Thyroid gland (tissue), 4 donors: ENCODE measurements at regions not wholly inside any gene's neighbourhood (a gene's known extent, or its start where the extent isn't known, plus 50 kb on each side); places are given as distances from the start of the nearest gene placed in this dataset.
A peak's percentile ranks its signal among the peaks of the same experiment; 100 is the strongest.

ENCODE experiments used
- DNase-seq, 2 donors: peaks; one replicate each; pipeline ENCODE4 v3.0.0-alpha.2; 2019
- H3K27ac ChIP-seq, 3 donors: fragments of 200-600 bp; sonication (generic); 1 replicate in 2 of 3; 2 replicates in 1 of 3; pipeline ENCODE4 v1.5.1; 2016 to 2019; ENCODE audit warnings: mild to moderate bottlenecking in 1 of 3, moderate library complexity in 1 of 3
- H3K27me3 ChIP-seq: fragments of 200-600 bp; sonication (generic); one replicate; pipeline ENCODE4 v1.5.1; 2019
- H3K36me3 ChIP-seq, 2 donors: fragments of 200-600 bp; sonication (generic); one replicate each; pipeline ENCODE4 v1.5.1; 2016 to 2019
- H3K4me1 ChIP-seq, 2 donors: fragments of 200-600 bp; sonication (generic); one replicate each; pipeline ENCODE4 v1.5.1; 2017 to 2019
- H3K4me3 ChIP-seq, 3 donors: fragments of 200-600 bp; sonication (generic); replicated peaks in 1 of 3; 1 replicate in 2 of 3; 2 replicates in 1 of 3; pipeline ENCODE4 v1.5.1; 2016; ENCODE audit warnings: mild to moderate bottlenecking in 1 of 3
- H3K9me3 ChIP-seq: fragments of 200-600 bp; sonication (generic); one replicate; pipeline ENCODE4 v1.5.1; 2017
- CTCF ChIP-seq, 6 experiments: fragments of 200-600 bp in 3 of 6; fragments of 450-650 bp in 3 of 6; sonication (generic) in 3 of 6; IDR thresholded peaks; one replicate each; pipeline ENCODE4 v1.5.1; 2016 to 2019; ENCODE audit warnings: antibody characterized with exemption in 6 of 6, mild to moderate bottlenecking in 2 of 6, inconsistent platforms in 1 of 6, moderate library complexity in 1 of 6
- POLR2A ChIP-seq, 2 donors: fragments of 450-650 bp; IDR thresholded peaks; one replicate each; pipeline ENCODE4 v1.6.1; 2017; ENCODE audit warnings: antibody characterized with exemption in 2 of 2, mild to moderate bottlenecking in 2 of 2, moderate library complexity in 1 of 2
- WGBS, 2 donors: methylation state at CpG; one replicate each; pipeline ENCODE4 v1.1.5; 2017; 5-methylcytosine and 5-hydroxymethylcytosine counted together
- intact Hi-C: fragments of 100-400 bp; cut with DNase I; formaldehyde crosslinking; loops from one replicate; pipeline ENCODE4 v1.15.1; 2023

GRCh38 chr7:106552645-106553445 lies 108.1 kb downstream of the CCDC71L start:
- Histone ChIP-seq H3K4me1 (no peaks in the 10 kb centered on the region), H3K27me3 (no peaks in the 10 kb centered on the region), H3K36me3 (no peaks in the 10 kb centered on the region), H3K27ac (no peak overlapping the region), H3K9me3 (no peaks in the 10 kb centered on the region), H3K4me3 (no peak overlapping the region)
- intact Hi-C loops: no loop called here
- no peak for DNase-seq
- WGBS, 2 donors: 81 to 92% methylated on average over 5 of the region's 5 CpGs
- TF ChIP-seq CTCF (IDR thresholded peaks at IDR 0.05) (no peak), POLR2A (IDR thresholded peaks at IDR 0.05) (no peak)

GRCh38 chr7:106551936-106552335 lies 109.0 kb downstream of the CCDC71L start:
- no peak overlapping the region for H3K4me3 ChIP-seq
- no peaks in the 10 kb centered on the region for H3K9me3 ChIP-seq
- H3K27me3 ChIP-seq: no peaks in the 10 kb centered on the region
- WGBS, 2 donors: 92 to 100% methylated on average over 1 of the region's 1 CpG
- TF ChIP-seq POLR2A (IDR thresholded peaks at IDR 0.05): no peak
- TF ChIP-seq CTCF (IDR thresholded peaks at IDR 0.05): no peak
- no peak overlapping the region for H3K27ac ChIP-seq
- no peaks in the 10 kb centered on the region for H3K4me1 ChIP-seq
- H3K36me3 ChIP-seq: no peaks in the 10 kb centered on the region
- intact Hi-C loops: no loop called here
- DNase-seq: no peak

- DNase-seq: no peak
- intact Hi-C loops: no loop called here
- Histone ChIP-seq H3K27ac (no peak overlapping the region), H3K4me1 (peaks cover 0 to under 1% of the 10 kb centered on the region in 2 donors), H3K27me3 (no peaks in the 10 kb centered on the region), H3K4me3 (no peak overlapping the region), H3K9me3 (no peaks in the 10 kb centered on the region), H3K36me3 (no peaks in the 10 kb centered on the region)
- TF ChIP-seq CTCF (IDR thresholded peaks at IDR 0.05): no peak
- no peak for TF ChIP-seq POLR2A (IDR thresholded peaks at IDR 0.05)
These were observed 112.5 kb downstream of the CCDC71L start for GRCh38 chr7:106548491-106548890.

- no peak overlapping the region for H3K27ac ChIP-seq
- no peak overlapping the region for H3K4me3 ChIP-seq
- TF ChIP-seq POLR2A (IDR thresholded peaks at IDR 0.05): no peak
- TF ChIP-seq CTCF (IDR thresholded peaks at IDR 0.05): no peak
- DNase-seq: no peak
- H3K27me3 ChIP-seq: no peaks in the 10 kb centered on the region
- no peaks in the 10 kb centered on the region for H3K36me3 ChIP-seq
- intact Hi-C loops: no loop called here
- WGBS, 2 donors: 82 to 89% methylated on average over 3 of the region's 3 CpGs
- peaks cover 8 to 15% of the 10 kb centered on the region in 2 donors for H3K4me1 ChIP-seq
- no peaks in the 10 kb centered on the region for H3K9me3 ChIP-seq
These were observed 115.7 kb downstream of the CCDC71L start for GRCh38 chr7:106545275-106545674.

DNA sequence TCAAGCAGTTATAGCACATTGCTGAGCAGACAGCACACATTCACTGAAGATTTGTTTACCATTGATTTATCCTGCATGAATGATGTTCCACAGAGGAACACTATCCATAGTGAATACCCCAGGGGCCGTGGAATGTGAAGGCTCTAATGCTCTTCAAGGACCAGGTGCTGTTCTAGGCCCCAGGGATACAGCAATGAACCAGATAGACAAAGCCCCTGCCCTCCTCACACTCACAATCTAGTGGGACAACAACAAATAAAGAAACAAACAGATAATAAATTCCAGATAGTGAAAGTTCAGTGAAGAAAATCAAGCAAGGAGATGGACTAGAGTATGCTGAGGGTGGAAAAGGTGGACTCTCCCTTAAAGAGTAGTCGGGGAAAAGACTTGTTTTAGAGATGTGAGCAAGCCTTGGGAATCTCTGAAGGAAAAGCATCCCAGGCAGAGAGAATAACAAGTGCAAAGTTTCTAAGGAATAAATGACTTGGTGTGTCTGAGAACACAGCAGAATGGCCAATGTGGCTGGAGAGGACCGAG lies 117.7 kb downstream of the CCDC71L start:
- no peaks in the 10 kb centered on the region for H3K9me3 ChIP-seq
- DNase-seq: no peak
- no peaks in the 10 kb centered on the region for H3K36me3 ChIP-seq
- intact Hi-C loops: no loop called here
- H3K4me1 ChIP-seq: peaks cover 8 to 15% of the 10 kb centered on the region in 2 donors
- H3K4me3 ChIP-seq: no peak overlapping the region
- WGBS, 2 donors: 80 to 82% methylated on average over 3 of the region's 3 CpGs
- H3K27ac ChIP-seq: peak overlapping the region; percentile 16 to 65 (median 56)
- no peak for TF ChIP-seq CTCF (IDR thresholded peaks at IDR 0.05)
- TF ChIP-seq POLR2A (IDR thresholded peaks at IDR 0.05): no peak
- no peaks in the 10 kb centered on the region for H3K27me3 ChIP-seq
